H1 (cell line): ENCODE measurements at regions not wholly inside any gene's neighbourhood (a gene's known extent, or its start where the extent isn't known, plus 50 kb on each side); places are given as distances from the start of the nearest gene placed in this dataset.

Source experiments
- CTCF ChIA-PET: fragments of 300-600 bp; sonication (Branson Sonifier 250); formaldehyde crosslinking; loops from one replicate; lab custom pipeline; 2021; ENCODE audit not compliant: partially characterized antibody; lab: Charles Lee
- POLR2A ChIA-PET: fragments of 300-600 bp; sonication (Branson Sonifier 250); formaldehyde crosslinking; loops from one replicate; lab custom pipeline; 2021; ENCODE audit warnings: inconsistent platforms; ENCODE audit not compliant: partially characterized antibody; lab: Charles Lee
- DNase-seq, 2 experiments: peaks; one replicate each; pipeline versions ENCODE4 v3.0.0 to v3.0.0-alpha.2; 2010 to 2022; ENCODE audit warnings: low spot score in 2 of 2, low read depth in 1 of 2, mixed read lengths in 1 of 2
- FAIRE-seq: peaks from 2 replicates; lab custom pipeline; 2011; peaks lifted over from hg19 to GRCh38; lab: Jason Lieb, UNC
- H2AFZ ChIP-seq: 2 replicates; pipeline ENCODE4 v1.8.1; 2012; ENCODE audit warnings: low read length, inconsistent platforms
- H2AK5ac ChIP-seq: 2 replicates; pipeline ENCODE4 v1.6.1; 2013; ENCODE audit warnings: low read depth, low read length
- H2BK120ac ChIP-seq: replicated peaks from 2 replicates; pipeline ENCODE3; 2013; ENCODE audit warnings: low read depth, low read length, inconsistent platforms
- H2BK12ac ChIP-seq: 2 replicates; pipeline ENCODE4 v1.6.1; 2013; ENCODE audit warnings: low read depth, low read length
- H2BK15ac ChIP-seq: 2 replicates; pipeline ENCODE4 v1.6.1; 2013; ENCODE audit warnings: low read length
- H2BK20ac ChIP-seq: 2 replicates; pipeline ENCODE4 v1.6.1; 2013; ENCODE audit warnings: low read length
- H2BK5ac ChIP-seq: 2 replicates; pipeline ENCODE4 v1.6.1; 2013; ENCODE audit warnings: low read depth, low read length
- H3K14ac ChIP-seq: 2 replicates; pipeline ENCODE4 v1.6.1; 2013; ENCODE audit warnings: inconsistent platforms; ENCODE audit not compliant: insufficient read length
- H3K18ac ChIP-seq: 2 replicates; pipeline ENCODE4 v1.6.1; 2013; ENCODE audit warnings: low read length; ENCODE audit errors: extremely low read depth
- H3K23ac ChIP-seq: 2 replicates; pipeline ENCODE4 v1.6.1; 2013; ENCODE audit warnings: inconsistent platforms; ENCODE audit not compliant: insufficient read length
- H3K23me2 ChIP-seq: 2 replicates; pipeline ENCODE4 v1.6.1; 2013; ENCODE audit warnings: low read depth, low read length
- H3K27ac ChIP-seq: 2 replicates; pipeline ENCODE4 v1.6.1; 2011; ENCODE audit warnings: low read depth, low read length, inconsistent platforms
- H3K27me3 ChIP-seq, 4 experiments: replicated peaks in 1 of 4; 1 replicate in 1 of 4; 2 replicates in 3 of 4; pipeline versions ENCODE4 v1.6.1 to v1.8.1; 2011 to 2013; ENCODE audit warnings: low read length in 3 of 4, mild to moderate bottlenecking in 3 of 4, inconsistent platforms in 2 of 4, mixed read lengths in 2 of 4, moderate library complexity in 1 of 4; ENCODE audit not compliant: control insufficient read depth in 3 of 4, insufficient read depth in 3 of 4; ENCODE audit errors: extremely low read depth in 1 of 4
- H3K36me3 ChIP-seq, 4 experiments: 2 replicates each; pipeline versions ENCODE4 v1.6.1 to v1.8.1; 2011 to 2013; ENCODE audit warnings: mild to moderate bottlenecking in 4 of 4, low read length in 3 of 4, moderate library complexity in 2 of 4, control low read depth in 1 of 4, inconsistent platforms in 1 of 4; ENCODE audit not compliant: insufficient read depth in 4 of 4, control insufficient read depth in 2 of 4
- H3K4ac ChIP-seq: replicated peaks from 2 replicates; pipeline ENCODE3; 2013; ENCODE audit warnings: low read length, low read depth, mixed read lengths, inconsistent platforms; ENCODE audit not compliant: insufficient read length
- H3K4me1 ChIP-seq, 4 experiments: replicated peaks in 1 of 4; 1 replicate in 1 of 4; 2 replicates in 3 of 4; pipeline versions ENCODE4 v1.6.1 to v1.8.1; 2011 to 2013; ENCODE audit warnings: low read length in 3 of 4, inconsistent platforms in 2 of 4, mixed read lengths in 1 of 4; ENCODE audit not compliant: insufficient read depth in 4 of 4, control insufficient read depth in 3 of 4
- H3K4me2 ChIP-seq, 2 experiments: 2 replicates each; pipeline versions ENCODE4 v1.6.1 to v1.8.1; 2011 to 2013; ENCODE audit warnings: low read depth in 2 of 2, low read length in 2 of 2, control low read depth in 1 of 2, inconsistent platforms in 1 of 2, mild to moderate bottlenecking in 1 of 2; ENCODE audit not compliant: insufficient read depth in 1 of 2
- H3K4me3 ChIP-seq, 4 experiments: fragments of 200-600, 300-600 bp in 1 of 4; sonication (generic), shearing (Covaris generic), sonication (Bioruptor Twin) in 1 of 4; 2 replicates each; pipeline versions ENCODE4 v1.5.1 to v1.8.1; 2011 to 2016; ENCODE audit warnings: low read length in 4 of 4, low read depth in 3 of 4, control low read depth in 2 of 4, inconsistent platforms in 2 of 4, mild to moderate bottlenecking in 2 of 4, mixed read lengths in 1 of 4, moderate library complexity in 1 of 4; ENCODE audit not compliant: insufficient read depth in 2 of 4; ENCODE audit errors: extremely low read depth in 1 of 4
- H3K56ac ChIP-seq: replicated peaks from 2 replicates; pipeline ENCODE3; 2013; ENCODE audit warnings: low read depth, mild to moderate bottlenecking, mixed read lengths, low read length, inconsistent platforms; ENCODE audit not compliant: insufficient read length
- H3K79me1 ChIP-seq: 2 replicates; pipeline ENCODE4 v1.6.1; 2013; ENCODE audit warnings: low read depth, low read length, control low read depth
- H3K79me2 ChIP-seq, 2 experiments: 2 replicates each; pipeline versions ENCODE4 v1.6.1 to v1.8.1; 2012 to 2013; ENCODE audit warnings: low read length in 2 of 2, mild to moderate bottlenecking in 2 of 2, inconsistent platforms in 1 of 2; ENCODE audit not compliant: insufficient read depth in 2 of 2, control insufficient read depth in 1 of 2
- H3K9ac ChIP-seq, 4 experiments: replicated peaks in 1 of 4; 1 replicate in 1 of 4; 2 replicates in 3 of 4; pipeline versions ENCODE4 v1.6.1 to v1.8.1; 2011 to 2013; ENCODE audit warnings: low read depth in 3 of 4, low read length in 3 of 4, control low read depth in 2 of 4, mild to moderate bottlenecking in 2 of 4, moderate library complexity in 2 of 4, inconsistent platforms in 1 of 4; ENCODE audit errors: extremely low read depth in 1 of 4
- H3K9me3 ChIP-seq, 2 experiments: 2 replicates each; pipeline versions ENCODE4 v1.6.1 to v1.8.1; 2012 to 2013; ENCODE audit warnings: mild to moderate bottlenecking in 2 of 2, moderate library complexity in 2 of 2, control low read depth in 1 of 2, inconsistent platforms in 1 of 2, low read depth in 1 of 2, low read length in 1 of 2, mixed read lengths in 1 of 2; ENCODE audit not compliant: insufficient read depth in 2 of 2
- H4K20me1 ChIP-seq, 2 experiments: replicated peaks in 1 of 2; 2 replicates each; pipeline versions ENCODE3 to v1.8.1; 2011 to 2013; ENCODE audit warnings: inconsistent platforms in 2 of 2, low read length in 2 of 2, mild to moderate bottlenecking in 1 of 2; ENCODE audit not compliant: insufficient read depth in 2 of 2, control insufficient read depth in 1 of 2
- H4K5ac ChIP-seq: 2 replicates; pipeline ENCODE4 v1.6.1; 2013; ENCODE audit warnings: low read length, low read depth, mixed read lengths, inconsistent platforms; ENCODE audit not compliant: insufficient read length
- H4K8ac ChIP-seq: 2 replicates; pipeline ENCODE4 v1.8.0; 2013; ENCODE audit warnings: mild to moderate bottlenecking, moderate library complexity, low read length, inconsistent platforms; ENCODE audit not compliant: insufficient read depth; ENCODE audit errors: extremely low read depth
- H4K91ac ChIP-seq: replicated peaks from 2 replicates; pipeline ENCODE3; 2013; ENCODE audit warnings: low read length, mixed read lengths, inconsistent platforms; ENCODE audit not compliant: insufficient read length
- ATF3 ChIP-seq: IDR thresholded peaks from 2 replicates; pipeline ENCODE4 v1.6.1; 2011; ENCODE audit warnings: low read depth, mild to moderate bottlenecking, low read length; ENCODE audit not compliant: insufficient read depth
- BCL11A ChIP-seq, 2 experiments: IDR thresholded peaks; one replicate each; pipeline ENCODE4 v1.6.1; 2011; ENCODE audit warnings: low read depth in 2 of 2, low read length in 2 of 2, mild to moderate bottlenecking in 2 of 2
- CEBPB ChIP-seq: IDR thresholded peaks from 2 replicates; pipeline ENCODE4 v1.6.1; 2012; ENCODE audit warnings: low read depth, low read length
- FOSL1 ChIP-seq: IDR thresholded peaks from 2 replicates; pipeline ENCODE4 v1.6.1; 2011; ENCODE audit warnings: mild to moderate bottlenecking, low read depth, low read length, moderate library complexity; ENCODE audit not compliant: insufficient read depth
- RFX5 ChIP-seq: IDR thresholded peaks from 2 replicates; pipeline ENCODE4 v1.6.1; 2011; ENCODE audit warnings: low read depth, low read length, improper control_type of control experiment, borderline replicate concordance
- SIX5 ChIP-seq: IDR thresholded peaks from 2 replicates; pipeline ENCODE4 v1.6.1; 2011; ENCODE audit warnings: mild to moderate bottlenecking, low read depth, low read length
- WGBS, 2 experiments: shearing (Covaris generic) in 1 of 2; methylation state at CpG; one replicate each; pipeline versions ENCODE4 v1.1.6 to v1.1.7; 2013 to 2015; ENCODE audit warnings: low lambda C conversion rate in 2 of 2, mixed read lengths in 2 of 2, inconsistent platforms in 1 of 2, low coverage in 1 of 2, missing lambda C conversion rate in 1 of 2; ENCODE audit not compliant: insufficient replicate concordance in 2 of 2, insufficient coverage in 1 of 2, insufficient read length in 1 of 2; ENCODE audit errors: extremely low coverage in 1 of 2, missing lambda C conversion rate in 1 of 2; 5-methylcytosine and 5-hydroxymethylcytosine counted together

GRCh38 chr19:28076628-28077027 lies 1136.3 kb downstream of the UQCRFS1 start:
- H3K27me3 ChIP-seq, result no peaks in the 10 kb centered on the region
- no peaks in the 10 kb centered on the region for H3K79me2 ChIP-seq
- no peak overlapping the region for H3K14ac ChIP-seq
- H3K23me2 ChIP-seq, result no peaks in the 10 kb centered on the region
- H2BK15ac ChIP-seq, result no peak overlapping the region
- no peak overlapping the region for H2BK120ac ChIP-seq
- H3K79me1 ChIP-seq, result no peaks in the 10 kb centered on the region
- no peak overlapping the region for H3K9ac ChIP-seq
- H2BK5ac ChIP-seq, result no peak overlapping the region
- WGBS, 2 experiments, result 96% methylated on average over 4 of the region's 4 CpGs; no CpG with 5 or more reads in 1 of the 2 experiments
- DNase-seq, result no peak
- no peaks in the 10 kb centered on the region for H4K20me1 ChIP-seq
- no peak overlapping the region for H3K4ac ChIP-seq
- TF ChIP-seq FOSL1, result no peak
- no peak for TF ChIP-seq SIX5
- TF ChIP-seq BCL11A (IDR thresholded peaks at IDR 0.05; ENCODE audit: low read depth in 2 of 2, low read length in 2 of 2), result no peak
- no peak for TF ChIP-seq RFX5
- no peak for TF ChIP-seq ATF3
- no peak for TF ChIP-seq CEBPB
- H3K4me1 ChIP-seq, result no peaks in the 10 kb centered on the region
- no peak overlapping the region for H2BK20ac ChIP-seq
- POLR2A ChIA-PET, result no interaction called here
- no peak overlapping the region for H3K18ac ChIP-seq
- H3K56ac ChIP-seq, result no peak overlapping the region
- H2AFZ ChIP-seq, result no peak overlapping the region
- H3K36me3 ChIP-seq, result no peaks in the 10 kb centered on the region
- H4K8ac ChIP-seq, result no peak overlapping the region
- H2BK12ac ChIP-seq, result no peak overlapping the region
- no peak overlapping the region for H3K27ac ChIP-seq
- H2AK5ac ChIP-seq, result no peak overlapping the region
- no peak overlapping the region for H4K91ac ChIP-seq
- FAIRE-seq, result no peak
- H3K23ac ChIP-seq, result no peak overlapping the region
- H3K4me3 ChIP-seq, result no peak overlapping the region
- H4K5ac ChIP-seq, result no peak overlapping the region
- H3K9me3 ChIP-seq, result no peaks in the 10 kb centered on the region
- CTCF ChIA-PET, result interaction anchor here (0.7 to 3.2 kb wide), 5 partner anchors 19 to 854 kb away, joined by 3 to 9 read pairs (median 5); no protein-coding TSS in a partner anchor
- no peak overlapping the region for H3K4me2 ChIP-seq
